Erythroblast (primary cell): ENCODE measurements at regions not wholly inside any gene's neighbourhood (a gene's known extent, or its start where the extent isn't known, plus 50 kb on each side); places are given as distances from the start of the nearest gene placed in this dataset.

Experiments
- GATA1 ChIP-seq: IDR thresholded peaks from 2 replicates; pipeline ENCODE4 v1.6.1; 2011; ENCODE audit warnings: low read depth, mild to moderate bottlenecking, control low read depth, low read length, moderate library complexity
- POLR2A ChIP-seq: IDR thresholded peaks from 2 replicates; pipeline ENCODE4 v1.6.1; 2011; ENCODE audit warnings: mild to moderate bottlenecking, low read length

DNA sequence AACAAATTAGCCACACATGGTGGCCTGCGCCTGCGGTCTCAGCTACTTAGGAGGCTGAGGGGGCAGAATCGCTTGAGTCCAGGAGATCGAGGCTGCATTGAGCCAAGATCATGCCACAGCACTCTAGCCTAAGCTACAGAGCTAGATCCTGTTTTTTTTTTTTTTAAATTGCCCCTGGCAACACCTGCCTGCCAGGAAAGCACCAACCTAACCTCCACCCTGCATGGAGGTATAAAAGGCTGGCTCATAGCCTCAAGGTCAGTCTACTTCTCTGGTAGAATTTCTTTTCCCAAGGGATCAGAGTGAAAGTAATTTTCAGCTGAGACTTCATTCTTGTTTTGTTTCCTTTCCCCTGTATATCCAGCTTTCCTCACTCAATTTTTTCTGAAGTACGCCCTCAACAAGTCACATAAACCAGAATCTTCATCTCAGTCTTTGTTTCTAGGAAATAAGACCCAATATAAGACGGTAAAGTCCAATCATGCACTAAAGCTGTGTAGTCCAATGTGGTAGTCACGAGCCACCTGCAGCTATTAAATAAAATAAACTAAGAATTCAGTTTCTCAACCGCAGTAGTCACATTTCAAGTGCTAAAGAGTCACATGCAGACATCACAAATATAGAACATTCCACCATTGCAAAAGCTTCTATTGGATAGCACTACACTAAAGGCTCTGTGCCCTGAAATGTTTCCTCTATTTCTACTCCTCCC, 113.3 kb downstream of the HPGD start:
- TF ChIP-seq POLR2A (no peak), GATA1 (no peak)
